Skeletal muscle tissue (tissue), 3 donors: ENCODE measurements at regions not wholly inside any gene's neighbourhood (a gene's known extent, or its start where the extent isn't known, plus 50 kb on each side); places are given as distances from the start of the nearest gene placed in this dataset.
"Not testable (repeated sequence)": the region's sequence is repeated elsewhere in the genome, so short reads cannot be mapped to it uniquely, and the experiment has no call there.

Experiments used
- H3K27ac ChIP-seq: one replicate; pipeline ENCODE4 v1.7.0; 2013; ENCODE audit warnings: mild to moderate bottlenecking, low read depth, low read length, inconsistent platforms
- H3K27me3 ChIP-seq, 3 donors: one replicate each; pipeline ENCODE4 v1.7.0; 2013; ENCODE audit warnings: low read length in 3 of 3; ENCODE audit not compliant: control insufficient read depth in 3 of 3, insufficient read depth in 3 of 3
- H3K36me3 ChIP-seq, 3 donors: one replicate each; pipeline ENCODE4 v1.7.0; 2013; ENCODE audit warnings: low read length in 3 of 3; ENCODE audit not compliant: control insufficient read depth in 3 of 3, insufficient read depth in 3 of 3
- H3K4me1 ChIP-seq, 3 donors: one replicate each; pipeline ENCODE4 v1.7.0; 2013; ENCODE audit warnings: low read length in 3 of 3, mild to moderate bottlenecking in 3 of 3; ENCODE audit not compliant: control insufficient read depth in 3 of 3, insufficient read depth in 3 of 3
- H3K4me3 ChIP-seq, 3 donors: one replicate each; pipeline ENCODE4 v1.7.0; 2013; ENCODE audit warnings: low read length in 3 of 3
- H3K9ac ChIP-seq, 3 donors: one replicate each; pipeline ENCODE4 v1.7.0; 2013; ENCODE audit warnings: low read length in 3 of 3, mild to moderate bottlenecking in 3 of 3, moderate library complexity in 2 of 3, low read depth in 1 of 3
- H3K9me3 ChIP-seq, 3 donors: one replicate each; pipeline ENCODE4 v1.7.0; 2013; ENCODE audit warnings: low read length in 3 of 3; ENCODE audit not compliant: control insufficient read depth in 3 of 3
- donor health status: Osteomylitis.

- Histone ChIP-seq H3K4me1 (no peaks in the 10 kb centered on the region), H3K27ac (no peak overlapping the region), H3K36me3 (no peaks in the 10 kb centered on the region), H3K9ac (no peak overlapping the region), H3K27me3 (no peaks in the 10 kb centered on the region), H3K9me3 (no peaks in the 10 kb centered on the region), H3K4me3 (no peak overlapping the region)
These were observed 165.5 kb downstream of the MEX3B start for GRCh38 chr15:81880314-81880713.

GRCh38 chr15:81875717-81876116 lies 170.1 kb downstream of the MEX3B start:
- H3K4me3 ChIP-seq, H3K9me3 ChIP-seq, H3K27ac ChIP-seq, H3K36me3 ChIP-seq, H3K27me3 ChIP-seq, H3K4me1 ChIP-seq, H3K9ac ChIP-seq: not testable (repeated sequence)

- not testable (repeated sequence) for H3K27me3 ChIP-seq, H3K4me1 ChIP-seq, H3K9me3 ChIP-seq, H3K36me3 ChIP-seq, H3K9ac ChIP-seq, H3K27ac ChIP-seq, H3K4me3 ChIP-seq
These were observed 175.1 kb downstream of the MEX3B start for GRCh38 chr15:81870746-81871106.

- H3K4me1 ChIP-seq, H3K9ac ChIP-seq, H3K4me3 ChIP-seq: not testable (repeated sequence)
These were observed 175.6 kb downstream of the MEX3B start for GRCh38 chr15:81870062-81870745.

GRCh38 chr15:81869161-81869954 lies 176.5 kb downstream of the MEX3B start:
- Histone ChIP-seq H3K27me3 (no peaks in the 10 kb centered on the region), H3K36me3 (no peaks in the 10 kb centered on the region), H3K9ac (no peak overlapping the region), H3K9me3 (no peaks in the 10 kb centered on the region), H3K27ac (no peak overlapping the region), H3K4me3 (no peak overlapping the region), H3K4me1 (no peaks in the 10 kb centered on the region)

More at GRCh38 chr15:81870062-81870745, 175.6 kb downstream of the MEX3B start:
- H3K36me3 ChIP-seq, H3K27me3 ChIP-seq, H3K9me3 ChIP-seq, H3K27ac ChIP-seq: not testable (repeated sequence)

- Histone ChIP-seq H3K27ac (no peak overlapping the region), H3K4me3 (no peak overlapping the region), H3K27me3 (no peaks in the 10 kb centered on the region), H3K9ac (no peak overlapping the region), H3K9me3 (no peaks in the 10 kb centered on the region), H3K4me1 (no peaks in the 10 kb centered on the region), H3K36me3 (no peaks in the 10 kb centered on the region)
These were observed 179.8 kb downstream of the MEX3B start for GRCh38 chr15:81865850-81866537.

GRCh38 chr15:81863162-81863561 lies 182.7 kb downstream of the MEX3B start:
- Histone ChIP-seq H3K4me1 (peaks cover 5 to 12% (median 11%) of the 10 kb centered on the region in 3 donors), H3K36me3 (no peaks in the 10 kb centered on the region), H3K27ac (no peak overlapping the region), H3K4me3 (no peak overlapping the region), H3K9ac (no peak overlapping the region), H3K27me3 (no peaks in the 10 kb centered on the region), H3K9me3 (no peaks in the 10 kb centered on the region)

- no peaks in the 10 kb centered on the region for H3K9me3 ChIP-seq
- no peak overlapping the region for H3K4me3 ChIP-seq
- H3K27me3 ChIP-seq = no peaks in the 10 kb centered on the region
- H3K27ac ChIP-seq = no peak overlapping the region
- H3K36me3 ChIP-seq = no peaks in the 10 kb centered on the region
- H3K4me1 ChIP-seq = peaks cover 5 to 13% (median 11%) of the 10 kb centered on the region in 3 donors
- H3K9ac ChIP-seq = peak overlapping the region in 1 of 3 donors; percentile 27
These were observed 185.9 kb downstream of the MEX3B start for GRCh38 chr15:81859737-81860516.

- H3K9ac ChIP-seq = no peak overlapping the region
- peaks cover 5 to 13% (median 11%) of the 10 kb centered on the region in 3 donors for H3K4me1 ChIP-seq
- no peaks in the 10 kb centered on the region for H3K9me3 ChIP-seq
- H3K36me3 ChIP-seq = no peaks in the 10 kb centered on the region
- no peaks in the 10 kb centered on the region for H3K27me3 ChIP-seq
- H3K4me3 ChIP-seq = no peak overlapping the region
- H3K27ac ChIP-seq = no peak overlapping the region
These were observed 187.2 kb downstream of the MEX3B start for GRCh38 chr15:81858586-81858985.
